HG03108 (cell line): ENCODE measurements at regions not wholly inside any gene's neighbourhood (a gene's known extent, or its start where the extent isn't known, plus 50 kb on each side); places are given as distances from the start of the nearest gene placed in this dataset.
"Not testable (repeated sequence)": the region's sequence is repeated elsewhere in the genome, so short reads cannot be mapped to it uniquely, and the experiment has no call there.

Experiments used
- ATAC-seq: cut with Tn5 transposase; IDR thresholded peaks from one replicate; pipeline ENCODE4 v1.9.1; 2021; ENCODE audit warnings: moderate library complexity; ENCODE audit not compliant: unreplicated experiment

- ATAC-seq: no peak
Measured at GRCh38 chr4:181830404-181831035, 412.7 kb upstream of the TENM3 start.

GRCh38 chr4:181834071-181834470, 409.1 kb upstream of the TENM3 start:
- ATAC-seq: no peak

- no peak for ATAC-seq
Measured at GRCh38 chr4:181835348-181835747, 407.9 kb upstream of the TENM3 start.

GRCh38 chr4:181838253-181838652, 404.9 kb upstream of the TENM3 start:
- ATAC-seq: no peak

GRCh38 chr4:181843797-181844196, 399.4 kb upstream of the TENM3 start:
- not testable (repeated sequence) for ATAC-seq

- ATAC-seq: no peak
Measured at GRCh38 chr4:181845617-181846016, 397.6 kb upstream of the TENM3 start.

- ATAC-seq: no peak
Measured at GRCh38 chr4:181846934-181847333, 396.3 kb upstream of the TENM3 start.

- ATAC-seq: no peak
Measured at GRCh38 chr4:181848357-181848756, 394.8 kb upstream of the TENM3 start.

GRCh38 chr4:181849472-181849871, 393.7 kb upstream of the TENM3 start:
- no peak for ATAC-seq

- no peak for ATAC-seq
Measured at GRCh38 chr4:181853881-181854511, 389.2 kb upstream of the TENM3 start.

- ATAC-seq: no peak
Measured at GRCh38 chr4:181855307-181855706, 387.9 kb upstream of the TENM3 start.

GRCh38 chr4:181857471-181857870, 385.7 kb upstream of the TENM3 start:
- ATAC-seq: not testable (repeated sequence)

GRCh38 chr4:181858741-181859140, 384.5 kb upstream of the TENM3 start:
- no peak for ATAC-seq

- ATAC-seq: no peak
Measured at GRCh38 chr4:181859439-181859838, 383.8 kb upstream of the TENM3 start.

- no peak for ATAC-seq
Measured at GRCh38 chr4:181860157-181860556, 383.0 kb upstream of the TENM3 start.

GRCh38 chr4:181860668-181861067, 382.5 kb upstream of the TENM3 start:
- no peak for ATAC-seq

- no peak for ATAC-seq
Measured at GRCh38 chr4:181863856-181864255, 379.3 kb upstream of the TENM3 start.

GRCh38 chr4:181870326-181870725, 372.9 kb upstream of the TENM3 start:
- no peak for ATAC-seq

GRCh38 chr4:181874602-181875001, 368.6 kb upstream of the TENM3 start:
- ATAC-seq: no peak

GRCh38 chr4:181877329-181877848, 365.8 kb upstream of the TENM3 start:
- ATAC-seq: no peak

- ATAC-seq: no peak
Measured at GRCh38 chr4:181890031-181890430, 353.2 kb upstream of the TENM3 start.

GRCh38 chr4:181890911-181891310, 352.3 kb upstream of the TENM3 start:
- no peak for ATAC-seq

GRCh38 chr4:181896614-181897013, 346.6 kb upstream of the TENM3 start:
- ATAC-seq: no peak
